NB4 (cell line): ENCODE measurements at regions not wholly inside any gene's neighbourhood (a gene's known extent, or its start where the extent isn't known, plus 50 kb on each side); places are given as distances from the start of the nearest gene placed in this dataset.

Experiments
- DNase-seq: peaks from one replicate; pipeline ENCODE4 v3.0.0; 2010; ENCODE audit warnings: low read depth
- H3K4me3 ChIP-seq: one replicate; pipeline ENCODE4 v1.5.1; 2011; ENCODE audit warnings: mild to moderate bottlenecking, low read depth, low read length, moderate library complexity
- CTCF ChIP-seq: IDR thresholded peaks from one replicate; pipeline ENCODE4 v1.5.1; 2012; ENCODE audit warnings: low read depth, low read length
- MAX ChIP-seq: IDR thresholded peaks from 2 replicates; pipeline ENCODE4 v1.6.1; 2011; ENCODE audit warnings: low read depth, low read length
- MYC ChIP-seq: IDR thresholded peaks from 2 replicates; pipeline ENCODE4 v1.6.1; 2011; ENCODE audit warnings: low read depth, low read length
- POLR2A ChIP-seq: IDR thresholded peaks from 2 replicates; pipeline ENCODE4 v1.6.1; 2011; ENCODE audit warnings: mild to moderate bottlenecking; ENCODE audit not compliant: insufficient read length; ENCODE audit errors: extremely low read depth

- no peak overlapping the region for H3K4me3 ChIP-seq
- TF ChIP-seq MAX (no peak), CTCF (no peak), POLR2A (no peak), MYC (no peak)
- no peak for DNase-seq
Observed at GRCh38 chr1:3965693-3966092, 65.6 kb upstream of the C1orf174 start.

GRCh38 chr1:3968851-3969250 lies 68.8 kb upstream of the C1orf174 start:
- DNase-seq: peak; percentile 10
- H3K4me3 ChIP-seq: no peak overlapping the region
- TF ChIP-seq MAX (no peak), CTCF (no peak), POLR2A (no peak), MYC (no peak)

GRCh38 chr1:3971981-3972380 lies 71.9 kb upstream of the C1orf174 start:
- no peak for DNase-seq
- no peak overlapping the region for H3K4me3 ChIP-seq
- no peak for TF ChIP-seq MAX
- TF ChIP-seq MYC: no peak
- TF ChIP-seq CTCF: no peak
- no peak for TF ChIP-seq POLR2A

- no peak for DNase-seq
- TF ChIP-seq MAX: no peak
- TF ChIP-seq POLR2A: no peak
- TF ChIP-seq MYC: no peak
- TF ChIP-seq CTCF: no peak
- no peak overlapping the region for H3K4me3 ChIP-seq
Observed at GRCh38 chr1:3975903-3976630, 76.0 kb upstream of the C1orf174 start.

- DNase-seq: no peak
- no peak overlapping the region for H3K4me3 ChIP-seq
- TF ChIP-seq CTCF: no peak
- TF ChIP-seq POLR2A: no peak
- TF ChIP-seq MAX: no peak
- no peak for TF ChIP-seq MYC
Observed at GRCh38 chr1:3976821-3977220, 76.7 kb upstream of the C1orf174 start.
